Caco-2 (cell line): ENCODE measurements at regions not wholly inside any gene's neighbourhood (a gene's known extent, or its start where the extent isn't known, plus 50 kb on each side); places are given as distances from the start of the nearest gene placed in this dataset.

Experiments used
- BruUV-seq: library from RNA; stranded (reverse); fragments of 400-500 nt; replicated peaks from 2 replicates; lab custom pipeline; 2021; lab: Mats Ljungman, UMichigan
- CTCF ChIA-PET: fragments of 300-600 bp; sonication (Branson Sonifier 250); formaldehyde crosslinking; loops from one replicate; lab custom pipeline; 2022; ENCODE audit warnings: antibody characterized with exemption; lab: Charles Lee
- POLR2A ChIA-PET: fragments of 300-600 bp; sonication (Branson Sonifier 250); formaldehyde crosslinking; loops from one replicate; lab custom pipeline; 2022; ENCODE audit warnings: antibody characterized with exemption; lab: Charles Lee
- DNase-seq, 2 experiments: peaks; one replicate each; pipeline versions ENCODE4 v3.0.0 to v3.0.0-alpha.2; 2020 to 2022
- H3K27me3 ChIP-seq: replicated peaks from 2 replicates; pipeline ENCODE4 v1.6.0; 2011; ENCODE audit warnings: low read length; ENCODE audit not compliant: control insufficient read depth, insufficient read depth
- H3K36me3 ChIP-seq: 2 replicates; pipeline ENCODE4 v1.5.1; 2011; ENCODE audit warnings: low read length; ENCODE audit not compliant: control insufficient read depth, insufficient read depth
- H3K4me1 ChIP-seq: fragments of 250-450 bp; sonication (Bioruptor Pico); 2 replicates; pipeline ENCODE4 v1.5.1; 2020; ENCODE audit warnings: mild to moderate bottlenecking
- H3K4me3 ChIP-seq: 2 replicates; pipeline ENCODE4 v1.5.1; 2011; ENCODE audit warnings: low read depth, mild to moderate bottlenecking, control low read depth, low read length
- H3K9me3 ChIP-seq: fragments of 250-450 bp; sonication (Bioruptor Pico); 2 replicates; pipeline ENCODE4 v1.5.1; 2020; ENCODE audit warnings: mild to moderate bottlenecking, moderate library complexity
- H3K27ac Mint-ChIP-seq: one replicate; pipeline ENCODE4 v1.8.0; 2022; ENCODE audit warnings: mixed read lengths; ENCODE audit not compliant: unreplicated experiment
- H3K27me3 Mint-ChIP-seq: one replicate; pipeline ENCODE4 v1.8.0; 2022; ENCODE audit warnings: mixed read lengths; ENCODE audit not compliant: insufficient read depth, unreplicated experiment
- H3K36me3 Mint-ChIP-seq: one replicate; pipeline ENCODE4 v1.8.0; 2022; ENCODE audit warnings: mild to moderate bottlenecking, mixed read lengths; ENCODE audit not compliant: insufficient read depth, unreplicated experiment
- H3K4me1 Mint-ChIP-seq: one replicate; pipeline ENCODE4 v1.8.0; 2022; ENCODE audit warnings: low read depth, mixed read lengths; ENCODE audit not compliant: unreplicated experiment
- H3K4me3 Mint-ChIP-seq: one replicate; pipeline ENCODE4 v1.8.0; 2022; ENCODE audit warnings: mild to moderate bottlenecking, moderate library complexity, mixed read lengths; ENCODE audit not compliant: unreplicated experiment
- H3K9me3 Mint-ChIP-seq: one replicate; pipeline ENCODE4 v1.8.0; 2022; ENCODE audit warnings: mixed read lengths; ENCODE audit not compliant: unreplicated experiment
- CTCF ChIP-seq, 2 experiments: fragments of 200-600 bp in 1 of 2; IDR thresholded peaks; 1 replicate in 1 of 2; 2 replicates in 1 of 2; pipeline versions ENCODE4 v1.5.1 to v1.8.0; 2011 to 2022; ENCODE audit warnings: antibody characterized with exemption in 1 of 2, control low read depth in 1 of 2, inconsistent platforms in 1 of 2, low read depth in 1 of 2, low read length in 1 of 2, mild to moderate bottlenecking in 1 of 2, moderate library complexity in 1 of 2; ENCODE audit not compliant: insufficient read depth in 1 of 2, severe bottlenecking in 1 of 2, unreplicated experiment in 1 of 2
- intact Hi-C: fragments of 100-400 bp; cut with micrococcal nuclease; formaldehyde crosslinking; loops from one replicate; pipeline ENCODE4 v1.10.0; 2022; ENCODE audit not compliant: unreplicated experiment

- Mint-ChIP-seq H3K4me3 (no peak overlapping the region), H3K36me3 (no peaks in the 10 kb centered on the region), H3K4me1 (no peaks in the 10 kb centered on the region), H3K27me3 (no peaks in the 10 kb centered on the region), H3K27ac (no peak overlapping the region), H3K9me3 (peaks cover 12% of the 10 kb centered on the region)
- intact Hi-C loops = no loop called here
- ChIA-PET CTCF (no interaction called here), POLR2A (no interaction called here)
- H3K36me3 ChIP-seq = no peaks in the 10 kb centered on the region
- H3K4me1 ChIP-seq = 0 out of 2 replicates have a peak, but pooled peaks cover 7% of the 10 kb centered on the region
- H3K27me3 ChIP-seq = no peaks in the 10 kb centered on the region
- no peak for DNase-seq
- no peaks in the 10 kb centered on the region for H3K9me3 ChIP-seq
- no peak for TF ChIP-seq CTCF (IDR thresholded peaks at IDR 0.05; ENCODE audit: insufficient read depth in 1 of 2, low read depth in 1 of 2, low read length in 1 of 2, severe bottlenecking in 1 of 2, unreplicated experiment in 1 of 2)
- no TSS peak for BruUV-seq
- no peak overlapping the region for H3K4me3 ChIP-seq
These were observed 197.7 kb upstream of the PREP start for GRCh38 chr6:105600336-105601260.

GRCh38 chr6:105598264-105598663 lies 195.4 kb upstream of the PREP start:
- POLR2A ChIA-PET = no interaction called here
- Mint-ChIP-seq H3K27ac (no peak overlapping the region), H3K4me1 (no peaks in the 10 kb centered on the region), H3K36me3 (no peaks in the 10 kb centered on the region), H3K9me3 (peaks cover 12% of the 10 kb centered on the region), H3K4me3 (no peak overlapping the region), H3K27me3 (no peaks in the 10 kb centered on the region)
- TF ChIP-seq CTCF (IDR thresholded peaks at IDR 0.05; ENCODE audit: insufficient read depth in 1 of 2, low read depth in 1 of 2, low read length in 1 of 2, severe bottlenecking in 1 of 2, unreplicated experiment in 1 of 2) = no peak
- Histone ChIP-seq H3K4me1 (0 out of 2 replicates have a peak, but pooled peaks cover 7% of the 10 kb centered on the region), H3K27me3 (no peaks in the 10 kb centered on the region), H3K36me3 (no peaks in the 10 kb centered on the region), H3K9me3 (no peaks in the 10 kb centered on the region), H3K4me3 (no peak overlapping the region)
- CTCF ChIA-PET = no interaction called here
- no TSS peak for BruUV-seq
- DNase-seq = no peak
- intact Hi-C loops = no loop called here

GRCh38 chr6:105596284-105596755 lies 193.4 kb upstream of the PREP start:
- Mint-ChIP-seq H3K27ac (no peak overlapping the region), H3K9me3 (peaks cover 12% of the 10 kb centered on the region), H3K36me3 (no peaks in the 10 kb centered on the region), H3K4me3 (no peak overlapping the region), H3K27me3 (no peaks in the 10 kb centered on the region), H3K4me1 (no peaks in the 10 kb centered on the region)
- ChIA-PET POLR2A (no interaction called here), CTCF (no interaction called here)
- intact Hi-C loops = no loop called here
- Histone ChIP-seq H3K4me1 (0 out of 2 replicates have a peak, but pooled peaks cover 4% of the 10 kb centered on the region), H3K36me3 (no peaks in the 10 kb centered on the region), H3K27me3 (no peaks in the 10 kb centered on the region), H3K9me3 (no peaks in the 10 kb centered on the region), H3K4me3 (no peak overlapping the region)
- TF ChIP-seq CTCF (IDR thresholded peaks at IDR 0.05; ENCODE audit: insufficient read depth in 1 of 2, low read depth in 1 of 2, low read length in 1 of 2, severe bottlenecking in 1 of 2, unreplicated experiment in 1 of 2) = no peak
- no peak for DNase-seq
- no TSS peak for BruUV-seq
